HG02943 (cell line): ENCODE measurements at regions not wholly inside any gene's neighbourhood (a gene's known extent, or its start where the extent isn't known, plus 50 kb on each side); places are given as distances from the start of the nearest gene placed in this dataset.
"Not testable (repeated sequence)": the region's sequence is repeated elsewhere in the genome, so short reads cannot be mapped to it uniquely, and the experiment has no call there.

Experiments used
- ATAC-seq: cut with Tn5 transposase; IDR thresholded peaks from one replicate; pipeline ENCODE4 v1.9.1; 2021; ENCODE audit warnings: mild to moderate bottlenecking, low read depth, moderate library complexity; ENCODE audit not compliant: unreplicated experiment

- no peak for ATAC-seq
Observed at GRCh38 chr2:166831930-166832329, 56.4 kb upstream of the XIRP2 start.

GRCh38 chr2:166825914-166826313 lies 62.4 kb upstream of the XIRP2 start:
- ATAC-seq: no peak

GRCh38 chr2:166814335-166814734 lies 73.9 kb upstream of the XIRP2 start:
- no peak for ATAC-seq

GRCh38 chr2:166812166-166812891 lies 76.0 kb upstream of the XIRP2 start:
- no peak for ATAC-seq

- ATAC-seq: no peak
Observed at GRCh38 chr2:166805753-166806152, 82.5 kb upstream of the XIRP2 start.

- ATAC-seq: no peak
Observed at GRCh38 chr2:166803373-166804000, 84.8 kb upstream of the XIRP2 start.

- ATAC-seq: no peak
Observed at GRCh38 chr2:166802475-166802874, 85.8 kb upstream of the XIRP2 start.

GRCh38 chr2:166792808-166793207 lies 95.5 kb upstream of the XIRP2 start:
- ATAC-seq: no peak

- no peak for ATAC-seq
Observed at GRCh38 chr2:166786707-166787106, 101.6 kb upstream of the XIRP2 start.

- no peak for ATAC-seq
Observed at GRCh38 chr2:166784296-166784946, 103.9 kb upstream of the XIRP2 start.

- no peak for ATAC-seq
Observed at GRCh38 chr2:166775176-166775575, 113.1 kb upstream of the XIRP2 start.

GRCh38 chr2:166773308-166773949 lies 114.9 kb upstream of the XIRP2 start:
- no peak for ATAC-seq

GRCh38 chr2:166768393-166769123 lies 119.7 kb upstream of the XIRP2 start:
- ATAC-seq: no peak

- not testable (repeated sequence) for ATAC-seq
Observed at GRCh38 chr2:166766769-166767322, 121.4 kb upstream of the XIRP2 start.

- no peak for ATAC-seq
Observed at GRCh38 chr2:166766220-166766619, 122.1 kb upstream of the XIRP2 start.

GRCh38 chr2:166765141-166765540 lies 123.1 kb upstream of the XIRP2 start:
- ATAC-seq: no peak

GRCh38 chr2:166764702-166765101 lies 123.6 kb upstream of the XIRP2 start:
- no peak for ATAC-seq

GRCh38 chr2:166764216-166764615 lies 124.1 kb upstream of the XIRP2 start:
- no peak for ATAC-seq

GRCh38 chr2:166762746-166763145 lies 125.5 kb upstream of the XIRP2 start:
- no peak for ATAC-seq

GRCh38 chr2:166758956-166759355 lies 129.3 kb upstream of the XIRP2 start:
- ATAC-seq: no peak
